ENCODE measurements at regions not wholly inside any gene's neighbourhood (a gene's known extent, or its start where the extent isn't known, plus 50 kb on each side); places are given as distances from the start of the nearest gene placed in this dataset.

GRCh38 chr12:42690264-42690663, 100.7 kb upstream of the PRICKLE1 start:
- no peak for DNase-seq

- no peak for DNase-seq
Measured at GRCh38 chr12:42689699-42690098, 100.2 kb upstream of the PRICKLE1 start.

- no peak for DNase-seq
Measured at GRCh38 chr12:42686514-42687172, 97.1 kb upstream of the PRICKLE1 start.

- no peak for DNase-seq
Measured at GRCh38 chr12:42684802-42685071, 95.2 kb upstream of the PRICKLE1 start.

- DNase-seq = no peak
Measured at GRCh38 chr12:42683933-42684801, 94.6 kb upstream of the PRICKLE1 start.

- DNase-seq = no peak
Measured at GRCh38 chr12:42683266-42683665, 93.7 kb upstream of the PRICKLE1 start.

- no peak for DNase-seq
Measured at GRCh38 chr12:42679466-42679865, 89.9 kb upstream of the PRICKLE1 start.

GRCh38 chr12:42677461-42677860, 87.9 kb upstream of the PRICKLE1 start:
- DNase-seq = no peak

GRCh38 chr12:42673535-42673934, 84.0 kb upstream of the PRICKLE1 start:
- DNase-seq = no peak

GRCh38 chr12:42670719-42671118, 81.2 kb upstream of the PRICKLE1 start:
- no peak for DNase-seq

- no peak for DNase-seq
Measured at GRCh38 chr12:42669553-42669952, 80.0 kb upstream of the PRICKLE1 start.

- peak in 2 of 56 donors; percentile 2 to 5 for DNase-seq
Measured at GRCh38 chr12:42666671-42667243, 77.2 kb upstream of the PRICKLE1 start.

GRCh38 chr12:42663621-42664020, 74.1 kb upstream of the PRICKLE1 start:
- DNase-seq = no peak

GRCh38 chr12:42660968-42661937, 71.7 kb upstream of the PRICKLE1 start:
- no peak for DNase-seq

- DNase-seq = no peak
Measured at GRCh38 chr12:42660117-42660516, 70.6 kb upstream of the PRICKLE1 start.

GRCh38 chr12:42652048-42652447, 62.5 kb upstream of the PRICKLE1 start:
- DNase-seq = no peak

- DNase-seq = no peak
Measured at GRCh38 chr12:42648061-42648460, 58.5 kb upstream of the PRICKLE1 start.

- no peak for DNase-seq
Measured at GRCh38 chr12:42643881-42644579, 54.5 kb upstream of the PRICKLE1 start.

GRCh38 chr12:42641221-42641885, 51.8 kb upstream of the PRICKLE1 start:
- DNase-seq = no peak

- no peak for DNase-seq
Measured at GRCh38 chr12:42640391-42640790, 50.8 kb upstream of the PRICKLE1 start.

Data from nucleus accumbens (tissue), 56 donors.